Dedifferentiated amniotic fluid mesenchymal stem cell (primary cell): ENCODE measurements at regions not wholly inside any gene's neighbourhood (a gene's known extent, or its start where the extent isn't known, plus 50 kb on each side); places are given as distances from the start of the nearest gene placed in this dataset.

Experiments
- DNase-seq: peaks from one replicate; pipeline ENCODE4 v3.0.0-alpha.2; 2016; ENCODE audit errors: extremely low spot score

- no peak for DNase-seq
Measured at GRCh38 chr9:26394025-26394424, 498.6 kb downstream of the CAAP1 start.

- DNase-seq, result no peak
Measured at GRCh38 chr9:26392639-26393038, 500.0 kb downstream of the CAAP1 start.

GRCh38 chr9:26391036-26391435 lies 501.6 kb downstream of the CAAP1 start:
- no peak for DNase-seq

GRCh38 chr9:26375448-26375847 lies 517.2 kb downstream of the CAAP1 start:
- peak; percentile 36 for DNase-seq

GRCh38 chr9:26373616-26374015 lies 519.0 kb downstream of the CAAP1 start:
- DNase-seq, result no peak

GRCh38 chr9:26371236-26371635 lies 521.4 kb downstream of the CAAP1 start:
- DNase-seq, result no peak

- DNase-seq, result peak; percentile 89
Measured at GRCh38 chr9:26369093-26369492, 523.5 kb downstream of the CAAP1 start.

GRCh38 chr9:26368241-26368640 lies 524.4 kb downstream of the CAAP1 start:
- DNase-seq, result no peak

- no peak for DNase-seq
Measured at GRCh38 chr9:26361010-26361409, 531.6 kb downstream of the CAAP1 start.

- DNase-seq, result no peak
Measured at GRCh38 chr9:26358836-26359235, 533.8 kb downstream of the CAAP1 start.

GRCh38 chr9:26357803-26358344 lies 534.7 kb downstream of the CAAP1 start:
- no peak for DNase-seq

- DNase-seq, result no peak
Measured at GRCh38 chr9:26356491-26356890, 536.1 kb downstream of the CAAP1 start.

GRCh38 chr9:26346942-26347477 lies 545.6 kb downstream of the CAAP1 start:
- DNase-seq, result no peak

- DNase-seq, result no peak
Measured at GRCh38 chr9:26341545-26341944, 551.1 kb downstream of the CAAP1 start.

- DNase-seq, result no peak
Measured at GRCh38 chr9:26339796-26340195, 552.8 kb downstream of the CAAP1 start.

- DNase-seq, result no peak
Measured at GRCh38 chr9:26335116-26335515, 557.5 kb downstream of the CAAP1 start.

GRCh38 chr9:26334706-26335105 lies 557.9 kb downstream of the CAAP1 start:
- no peak for DNase-seq

- DNase-seq, result no peak
Measured at GRCh38 chr9:26331223-26331622, 561.4 kb downstream of the CAAP1 start.

- DNase-seq, result no peak
Measured at GRCh38 chr9:26329974-26330373, 562.6 kb downstream of the CAAP1 start.

- DNase-seq, result peak; percentile 81
Measured at GRCh38 chr9:26326563-26326962, 566.0 kb downstream of the CAAP1 start.

GRCh38 chr9:26325444-26325829 lies 567.2 kb downstream of the CAAP1 start:
- DNase-seq, result no peak

GRCh38 chr9:26324786-26325443 lies 567.7 kb downstream of the CAAP1 start:
- DNase-seq, result no peak

GRCh38 chr9:26321935-26322334 lies 570.7 kb downstream of the CAAP1 start:
- no peak for DNase-seq

- DNase-seq, result no peak
Measured at GRCh38 chr9:26319859-26320258, 572.7 kb downstream of the CAAP1 start.
